ENCODE measurements at regions not wholly inside any gene's neighbourhood (a gene's known extent, or its start where the extent isn't known, plus 50 kb on each side); places are given as distances from the start of the nearest gene placed in this dataset.
"Not testable (repeated sequence)": the region's sequence is repeated elsewhere in the genome, so short reads cannot be mapped to it uniquely, and the experiment has no call there.

DNA sequence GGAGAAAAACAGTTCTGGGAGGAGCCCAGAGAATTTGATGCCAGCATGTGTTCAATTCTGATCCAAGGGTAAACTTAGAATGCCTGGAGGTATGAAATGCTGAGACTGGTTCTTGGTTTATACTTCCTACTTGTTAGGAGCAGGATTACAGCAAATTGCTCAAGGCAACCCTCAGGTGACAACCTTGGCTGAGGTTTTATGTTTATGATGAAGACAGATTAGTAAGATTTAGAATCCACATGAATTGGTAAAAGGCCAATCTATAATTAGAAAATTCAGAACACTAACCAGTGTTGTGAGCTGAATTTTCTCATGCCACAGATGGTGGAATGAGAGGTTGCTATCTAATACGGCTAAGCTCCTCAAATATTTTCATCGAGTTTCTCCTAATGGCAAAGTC is 235.3 kb upstream of the NRIP1 start:
- Mint-ChIP-seq H3K4me1 (peaks cover 0 to 4% (median 0%) of the 10 kb centered on the region in 3 donors), H3K4me3 (no peak overlapping the region), H3K27ac (no peak overlapping the region), H3K36me3 (peaks cover 2% of the 10 kb centered on the region), H3K27me3 (peaks cover 2% of the 10 kb centered on the region), H3K9me3 (peaks cover 5 to 13% (median 7%) of the 10 kb centered on the region in 3 donors)

DNA sequence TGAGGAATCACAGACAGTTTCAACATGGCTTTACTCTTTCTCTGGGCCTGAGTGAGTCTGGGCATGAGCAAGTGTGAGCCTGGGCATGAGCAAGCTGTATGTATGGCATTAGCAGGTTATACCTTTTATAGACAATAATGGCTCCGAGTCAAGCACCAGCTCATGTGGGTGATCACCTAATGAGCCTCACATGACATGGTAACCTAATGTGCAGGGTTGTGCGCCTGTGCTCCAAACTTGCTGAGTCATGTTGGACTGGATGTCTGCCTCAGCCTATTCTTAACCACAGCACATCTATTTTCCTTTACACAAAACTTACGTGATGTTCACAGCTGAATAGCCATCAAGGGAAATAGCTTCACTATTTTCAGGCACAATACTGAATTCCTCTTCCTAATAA is 236.2 kb upstream of the NRIP1 start:
- Mint-ChIP-seq H3K4me1 (peaks cover 0 to 4% (median 0%) of the 10 kb centered on the region in 3 donors), H3K36me3 (no peaks in the 10 kb centered on the region), H3K4me3 (no peak overlapping the region), H3K27ac (no peak overlapping the region), H3K9me3 (peaks cover 5 to 13% (median 7%) of the 10 kb centered on the region in 3 donors), H3K27me3 (peaks cover 3% of the 10 kb centered on the region)

DNA sequence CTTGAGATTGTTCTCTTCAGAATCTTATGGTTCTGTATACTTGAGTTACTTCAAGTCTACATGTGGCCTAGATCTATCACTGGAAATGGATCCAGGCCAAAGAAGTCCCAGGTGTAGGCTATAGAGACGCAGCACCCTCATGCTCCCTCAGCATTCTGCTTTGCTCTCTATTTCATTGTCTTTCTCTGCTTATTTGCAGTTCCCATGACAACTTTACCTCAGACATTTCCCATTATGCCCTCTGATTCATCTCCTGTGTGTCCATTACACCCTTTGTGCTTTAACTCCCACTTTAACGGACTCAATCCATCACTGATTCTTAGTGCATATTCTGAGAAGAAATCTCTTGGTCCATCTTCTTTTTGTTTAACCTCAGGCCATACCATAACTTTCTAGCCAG is 236.9 kb upstream of the NRIP1 start:
- no peak overlapping the region for H3K4me3 Mint-ChIP-seq
- no peaks in the 10 kb centered on the region for H3K36me3 Mint-ChIP-seq
- H3K27me3 Mint-ChIP-seq, result peaks cover 3% of the 10 kb centered on the region
- peaks cover 5 to 13% (median 7%) of the 10 kb centered on the region in 3 donors for H3K9me3 Mint-ChIP-seq
- H3K27ac Mint-ChIP-seq, result no peak overlapping the region
- H3K4me1 Mint-ChIP-seq, result peaks cover 0 to 4% (median 0%) of the 10 kb centered on the region in 3 donors

- no peaks in the 10 kb centered on the region for H3K36me3 Mint-ChIP-seq
- no peak overlapping the region for H3K4me3 Mint-ChIP-seq
- H3K27me3 Mint-ChIP-seq, result peaks cover 1% of the 10 kb centered on the region
- H3K9me3 Mint-ChIP-seq, result peaks cover 5 to 8% (median 7%) of the 10 kb centered on the region in 3 donors
- no peaks in the 10 kb centered on the region for H3K4me1 Mint-ChIP-seq
- H3K27ac Mint-ChIP-seq, result no peak overlapping the region
Observed at GRCh38 chr21:15306271-15306670, 241.5 kb upstream of the NRIP1 start.

DNA sequence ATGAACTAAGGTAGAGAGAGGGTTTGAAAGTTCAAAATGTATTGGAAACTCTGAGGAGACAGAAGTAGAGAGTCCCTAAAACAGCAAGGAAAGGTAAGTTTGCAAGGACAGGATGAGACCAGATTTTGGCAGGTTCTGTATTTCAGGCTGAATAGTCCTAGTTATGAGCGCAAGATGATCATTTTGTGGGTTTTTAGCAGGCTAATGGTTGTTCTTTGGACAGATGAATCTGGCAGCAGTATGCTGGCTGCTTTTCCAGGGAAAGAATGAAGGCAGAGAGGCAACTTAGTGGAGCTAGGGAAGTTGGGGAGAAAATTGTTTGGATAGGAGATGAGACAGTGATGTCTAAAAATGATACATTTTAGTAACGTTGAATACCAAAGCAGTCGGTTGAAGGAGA is 243.5 kb upstream of the NRIP1 start:
- Mint-ChIP-seq H3K9me3 (peaks cover 0 to 3% (median 0%) of the 10 kb centered on the region in 3 donors), H3K4me3 (no peak overlapping the region), H3K27ac (no peak overlapping the region), H3K4me1 (no peaks in the 10 kb centered on the region), H3K27me3 (peaks cover 1% of the 10 kb centered on the region), H3K36me3 (no peaks in the 10 kb centered on the region)

DNA sequence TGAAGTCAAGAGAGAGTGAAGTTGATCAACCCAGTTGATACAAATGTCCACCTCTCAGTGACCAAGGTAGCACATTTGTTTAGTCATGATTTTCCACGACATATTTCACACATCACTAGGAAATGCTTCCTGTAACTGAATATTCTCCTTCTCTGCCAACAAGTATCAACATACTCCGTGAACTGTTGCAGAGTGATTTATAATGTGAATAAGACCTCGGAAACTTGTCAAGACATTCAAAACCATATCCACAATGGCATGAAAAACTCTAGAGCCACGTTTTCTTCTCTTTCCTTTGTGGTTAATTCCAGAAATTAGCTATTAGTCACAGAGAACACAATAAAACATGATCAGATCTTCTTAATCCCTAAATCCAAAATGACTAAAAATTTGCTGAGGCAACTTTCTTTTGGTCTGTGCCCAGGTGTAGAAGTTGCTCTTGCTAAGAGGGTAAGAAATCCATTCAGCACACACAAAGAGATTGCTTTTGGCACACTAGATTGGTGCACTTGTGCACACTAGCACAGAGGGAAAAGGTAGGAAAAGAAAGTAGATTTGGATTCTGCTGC is 244.3 kb upstream of the NRIP1 start:
- H3K36me3 Mint-ChIP-seq, result no peaks in the 10 kb centered on the region
- no peak overlapping the region for H3K4me3 Mint-ChIP-seq
- no peak overlapping the region for H3K27ac Mint-ChIP-seq
- H3K9me3 Mint-ChIP-seq, result peaks cover 0 to 3% (median 0%) of the 10 kb centered on the region in 3 donors
- H3K4me1 Mint-ChIP-seq, result no peaks in the 10 kb centered on the region
- H3K27me3 Mint-ChIP-seq, result peaks cover 1% of the 10 kb centered on the region

- Mint-ChIP-seq H3K36me3 (no peaks in the 10 kb centered on the region), H3K27ac (no peak overlapping the region), H3K27me3 (peaks cover 1% of the 10 kb centered on the region), H3K4me3 (no peak overlapping the region), H3K9me3 (peaks cover 0 to 3% (median 0%) of the 10 kb centered on the region in 3 donors), H3K4me1 (no peaks in the 10 kb centered on the region)
Observed at GRCh38 chr21:15309721-15310120, 244.9 kb upstream of the NRIP1 start.

GRCh38 chr21:15311510-15311909 is 246.7 kb upstream of the NRIP1 start:
- Mint-ChIP-seq H3K9me3 (peaks cover 0 to 3% (median 0%) of the 10 kb centered on the region in 3 donors), H3K27ac (no peak overlapping the region)

GRCh38 chr21:15317034-15317433 is 252.2 kb upstream of the NRIP1 start:
- H3K9me3 Mint-ChIP-seq, H3K4me3 Mint-ChIP-seq, H3K27ac Mint-ChIP-seq, H3K27me3 Mint-ChIP-seq, H3K36me3 Mint-ChIP-seq, H3K4me1 Mint-ChIP-seq: not testable (repeated sequence)

More at GRCh38 chr21:15311510-15311909, 246.7 kb upstream of the NRIP1 start:
- Mint-ChIP-seq H3K4me1 (no peaks in the 10 kb centered on the region), H3K36me3 (no peaks in the 10 kb centered on the region), H3K27me3 (no peaks in the 10 kb centered on the region), H3K4me3 (no peak overlapping the region)

GRCh38 chr21:15319727-15320126 is 254.9 kb upstream of the NRIP1 start:
- Mint-ChIP-seq H3K36me3 (no peaks in the 10 kb centered on the region), H3K4me3 (no peak overlapping the region)

GRCh38 chr21:15324542-15324941 is 259.7 kb upstream of the NRIP1 start:
- Mint-ChIP-seq H3K4me3 (no peak overlapping the region), H3K27me3 (no peaks in the 10 kb centered on the region), H3K4me1 (no peaks in the 10 kb centered on the region), H3K9me3 (no peaks in the 10 kb centered on the region), H3K36me3 (no peaks in the 10 kb centered on the region), H3K27ac (no peak overlapping the region)

More at GRCh38 chr21:15319727-15320126, 254.9 kb upstream of the NRIP1 start:
- Mint-ChIP-seq H3K9me3 (peaks cover 0 to 6% (median 0%) of the 10 kb centered on the region in 3 donors), H3K4me1 (no peaks in the 10 kb centered on the region), H3K27ac (no peak overlapping the region), H3K27me3 (peaks cover 2% of the 10 kb centered on the region)

GRCh38 chr21:15326032-15326867 is 261.4 kb upstream of the NRIP1 start:
- H3K27me3 Mint-ChIP-seq, result no peaks in the 10 kb centered on the region

DNA sequence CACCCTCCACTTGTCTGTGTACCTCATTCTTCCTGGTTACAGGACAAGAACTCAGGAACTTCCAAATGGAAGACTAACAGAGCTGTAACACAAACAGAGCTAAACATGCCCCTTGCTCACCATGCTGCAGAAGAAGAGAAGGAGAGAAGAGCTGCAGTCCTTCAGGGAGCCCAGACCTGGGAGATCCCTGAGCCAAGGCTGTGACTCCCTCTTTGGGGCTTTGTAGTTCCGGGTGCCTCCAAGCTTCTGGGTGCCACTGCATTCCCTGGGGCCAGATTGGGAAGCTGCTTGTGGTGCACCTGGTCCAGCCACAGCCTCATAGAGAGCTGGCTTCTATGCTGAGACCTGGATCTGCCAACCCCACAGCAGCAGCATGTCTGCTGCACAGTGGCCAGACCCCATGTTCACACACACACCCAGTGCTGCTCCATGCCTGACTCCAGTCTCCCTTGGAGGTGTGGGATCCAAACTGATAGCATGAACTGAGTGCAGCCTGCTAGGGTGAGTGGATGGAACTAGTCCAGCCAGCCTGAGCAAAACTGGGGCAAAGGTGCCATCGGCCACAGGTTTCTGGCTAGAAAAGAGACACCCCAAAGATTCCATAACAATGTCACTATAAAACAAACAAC is 263.0 kb upstream of the NRIP1 start:
- Mint-ChIP-seq H3K36me3 (no peaks in the 10 kb centered on the region), H3K4me3 (no peak overlapping the region), H3K9me3 (no peaks in the 10 kb centered on the region), H3K4me1 (no peaks in the 10 kb centered on the region), H3K27me3 (no peaks in the 10 kb centered on the region), H3K27ac (no peak overlapping the region)

More at GRCh38 chr21:15326032-15326867, 261.4 kb upstream of the NRIP1 start:
- Mint-ChIP-seq H3K27ac (no peak overlapping the region), H3K4me3 (no peak overlapping the region), H3K4me1 (no peaks in the 10 kb centered on the region), H3K36me3 (no peaks in the 10 kb centered on the region), H3K9me3 (no peaks in the 10 kb centered on the region)

DNA sequence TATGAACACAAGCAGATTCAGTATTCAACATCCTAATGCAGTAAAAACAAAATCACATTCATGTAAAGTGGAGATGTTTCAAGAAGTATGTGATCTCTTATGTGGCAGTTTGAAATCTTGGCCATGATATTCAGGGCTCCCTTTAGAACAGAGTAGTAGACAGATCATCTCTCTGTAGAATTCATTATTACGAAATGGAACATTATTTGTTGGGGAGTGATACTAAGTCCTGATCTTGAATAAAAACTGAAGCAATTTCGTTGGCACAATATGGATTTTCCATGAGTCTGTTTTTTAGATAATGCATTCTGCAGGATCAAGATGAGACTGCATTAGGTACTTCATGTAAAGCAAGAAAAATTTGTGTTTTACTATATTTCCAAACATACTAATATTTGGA is 264.4 kb upstream of the NRIP1 start:
- Mint-ChIP-seq H3K4me1 (no peaks in the 10 kb centered on the region), H3K27ac (no peak overlapping the region), H3K9me3 (no peaks in the 10 kb centered on the region), H3K27me3 (no peaks in the 10 kb centered on the region), H3K4me3 (no peak overlapping the region), H3K36me3 (no peaks in the 10 kb centered on the region)

DNA sequence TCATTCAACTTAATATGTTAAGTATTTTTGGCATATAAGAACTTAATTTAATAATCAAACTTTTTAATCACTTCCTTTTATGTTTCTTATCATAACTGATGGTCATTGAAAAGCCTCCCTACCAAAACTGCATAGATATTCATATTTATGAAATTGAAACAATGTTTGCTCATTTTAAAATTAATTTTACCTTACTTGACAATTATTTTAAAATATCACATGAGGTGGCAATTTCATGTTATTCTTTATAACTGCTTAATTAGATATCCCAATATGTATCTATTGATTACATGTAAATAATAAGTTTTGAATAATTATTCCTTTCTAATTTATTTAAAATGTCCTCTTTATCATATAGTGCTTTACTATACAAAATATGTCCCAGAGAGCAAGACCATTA is 266.1 kb upstream of the NRIP1 start:
- Mint-ChIP-seq H3K27ac (no peak overlapping the region), H3K4me1 (no peaks in the 10 kb centered on the region), H3K4me3 (no peak overlapping the region), H3K36me3 (no peaks in the 10 kb centered on the region), H3K9me3 (no peaks in the 10 kb centered on the region), H3K27me3 (no peaks in the 10 kb centered on the region)

All from IgD-negative memory B cell (primary cell).